HPDE6-E6E7 (cell line): ENCODE measurements at regions not wholly inside any gene's neighbourhood (a gene's known extent, or its start where the extent isn't known, plus 50 kb on each side); places are given as distances from the start of the nearest gene placed in this dataset.

Source experiments
- DNase-seq: peaks from one replicate; pipeline ENCODE4 v3.0.0; 2011; ENCODE audit warnings: missing footprints; ENCODE audit errors: extremely low spot score

DNA sequence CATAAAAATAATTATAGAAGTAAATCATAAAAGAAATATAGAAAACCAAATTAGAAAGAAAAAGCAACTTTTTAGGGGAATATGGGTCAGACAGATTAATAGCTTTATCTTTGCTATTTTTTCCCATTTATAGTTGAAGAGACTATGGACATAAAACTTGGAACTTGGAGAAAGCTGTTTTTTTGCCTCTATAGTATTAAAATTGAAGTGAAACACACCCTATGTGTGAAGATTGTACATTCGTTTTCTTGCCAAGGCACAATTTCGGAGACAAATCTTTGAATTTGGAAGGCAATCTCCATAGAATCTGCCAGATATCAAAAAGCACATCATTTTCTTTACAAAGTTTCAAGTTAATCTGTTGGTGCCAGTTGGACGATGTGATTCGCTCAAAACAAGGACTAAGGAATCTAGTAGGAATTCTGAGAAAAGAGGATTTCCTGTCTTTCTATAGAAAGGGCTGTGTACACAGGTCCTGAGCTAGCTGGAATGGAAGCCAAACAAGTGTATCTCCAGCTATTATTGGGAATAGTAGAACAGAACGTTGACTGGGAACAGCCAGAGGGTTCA, 156.3 kb downstream of the SLC7A11 start:
- no peak for DNase-seq

DNA sequence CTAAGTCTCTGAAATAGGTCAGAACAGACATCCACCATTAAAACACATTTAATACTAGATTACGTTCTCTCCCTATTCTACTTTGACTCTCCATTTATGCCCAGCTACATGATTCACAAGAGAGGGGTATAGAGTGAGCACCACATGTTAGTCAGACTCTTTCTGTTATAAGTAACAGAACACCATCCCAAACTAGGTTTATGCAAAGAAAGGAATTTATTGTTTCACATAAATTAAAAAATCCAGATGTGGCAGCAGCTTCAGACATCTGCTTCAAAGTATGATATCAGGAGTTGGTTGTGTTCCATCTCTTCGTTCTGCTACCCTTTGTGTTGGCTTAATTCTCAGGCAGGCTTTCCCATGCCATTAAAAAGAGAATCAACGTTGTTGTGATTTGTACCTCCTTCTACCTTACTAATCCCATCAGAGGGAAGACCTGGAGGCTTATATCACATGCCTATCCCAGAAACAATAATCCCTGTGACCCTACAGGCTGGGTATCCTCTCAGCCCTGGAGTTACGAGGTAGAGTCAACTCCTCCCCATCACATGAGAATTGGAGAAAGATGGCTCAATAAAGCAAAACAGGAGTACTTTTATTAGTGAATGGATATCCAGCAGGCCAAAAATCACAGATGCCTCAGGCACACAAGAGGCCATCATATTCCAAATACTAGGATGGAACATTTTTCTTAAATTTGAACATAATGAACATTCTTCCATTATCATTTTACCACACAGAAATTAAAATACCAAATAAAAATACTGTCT, 163.2 kb downstream of the SLC7A11 start:
- DNase-seq = no peak

GRCh38 chr4:138078253-138078652, 163.9 kb downstream of the SLC7A11 start:
- no peak for DNase-seq

DNA sequence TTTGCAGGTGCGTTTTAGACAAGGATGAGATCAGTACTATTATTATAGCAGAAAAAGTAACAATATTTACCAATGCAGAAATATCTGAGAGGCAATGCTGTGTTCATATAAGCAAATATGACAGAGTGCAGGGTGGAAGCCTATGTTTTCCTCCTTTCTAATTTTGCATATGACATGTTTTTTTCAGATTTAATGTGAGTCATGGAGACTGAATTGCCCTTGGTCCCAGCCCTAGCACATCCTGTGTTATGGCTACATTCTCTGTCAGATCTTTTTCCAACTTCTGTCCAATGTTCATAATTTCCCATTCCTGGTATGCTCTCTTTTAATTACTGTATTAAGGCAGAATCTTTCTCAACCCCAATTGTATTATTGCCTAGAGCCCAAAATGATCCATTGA, 165.6 kb downstream of the SLC7A11 start:
- DNase-seq = no peak

GRCh38 chr4:138070816-138071215, 171.3 kb downstream of the SLC7A11 start:
- no peak for DNase-seq

GRCh38 chr4:138063581-138063980, 178.6 kb downstream of the SLC7A11 start:
- DNase-seq = no peak

GRCh38 chr4:138062929-138063328, 179.2 kb downstream of the SLC7A11 start:
- DNase-seq = no peak

DNA sequence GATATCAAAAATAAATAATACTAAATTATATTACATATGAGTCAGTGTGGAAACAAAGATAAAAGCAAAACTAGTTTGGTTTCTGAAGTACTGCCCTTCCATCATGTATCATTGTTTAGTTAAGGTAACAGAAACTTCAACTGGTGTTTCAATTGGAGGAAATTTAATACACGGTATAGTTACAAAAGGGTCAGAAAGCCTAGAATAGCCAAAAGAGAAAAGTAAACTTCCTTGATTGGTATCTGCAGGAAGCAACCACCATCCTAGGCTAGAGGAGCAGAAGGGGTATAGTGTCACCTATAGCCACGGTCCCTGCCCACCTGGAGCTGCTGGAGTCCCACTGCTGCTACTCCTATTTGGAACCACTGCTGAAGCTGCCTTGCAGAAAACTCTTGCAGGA, 185.6 kb downstream of the SLC7A11 start:
- DNase-seq = no peak

DNA sequence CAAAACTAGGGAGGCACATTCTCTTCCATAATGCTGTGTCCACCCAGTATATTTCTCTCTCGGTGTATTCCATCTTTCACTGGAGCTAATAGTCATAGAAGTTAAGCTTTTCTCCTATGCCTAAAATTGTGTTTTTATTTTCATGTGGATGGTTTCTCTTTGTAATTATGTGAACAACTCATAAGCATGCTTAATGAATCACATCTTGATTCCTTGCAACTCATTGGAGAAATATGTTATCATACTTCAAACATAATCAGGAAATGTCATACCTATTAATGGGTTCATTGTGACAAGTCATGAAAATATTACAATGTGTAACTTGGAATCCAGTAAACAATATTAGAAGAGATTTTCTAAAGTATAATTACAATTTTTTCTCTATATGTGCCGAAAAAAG, 186.3 kb downstream of the SLC7A11 start:
- DNase-seq = no peak

GRCh38 chr4:138053641-138054301, 188.4 kb downstream of the SLC7A11 start:
- DNase-seq = peak; percentile 73

GRCh38 chr4:138052806-138053632, 189.1 kb downstream of the SLC7A11 start:
- DNase-seq = no peak

DNA sequence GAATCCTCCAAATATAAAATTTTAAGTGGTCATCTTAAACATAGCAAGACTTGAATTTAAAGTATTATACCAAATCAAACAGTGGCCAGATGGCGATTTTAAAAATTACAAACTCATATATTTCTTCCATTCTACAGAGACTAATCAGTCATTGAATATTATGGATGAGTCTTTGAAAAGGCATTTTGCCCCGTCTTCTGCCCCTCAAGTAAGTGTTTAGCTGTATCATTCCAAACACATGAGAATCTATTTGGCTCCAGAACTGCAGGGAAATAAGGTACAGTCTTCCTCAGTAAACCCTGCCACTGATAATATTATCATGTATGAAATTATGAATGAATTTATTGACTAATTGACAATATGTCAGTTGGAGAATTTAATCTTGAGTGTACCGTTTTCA, 191.0 kb downstream of the SLC7A11 start:
- DNase-seq = no peak

- DNase-seq = no peak
Observed at GRCh38 chr4:138050601-138051000, 191.5 kb downstream of the SLC7A11 start.

DNA sequence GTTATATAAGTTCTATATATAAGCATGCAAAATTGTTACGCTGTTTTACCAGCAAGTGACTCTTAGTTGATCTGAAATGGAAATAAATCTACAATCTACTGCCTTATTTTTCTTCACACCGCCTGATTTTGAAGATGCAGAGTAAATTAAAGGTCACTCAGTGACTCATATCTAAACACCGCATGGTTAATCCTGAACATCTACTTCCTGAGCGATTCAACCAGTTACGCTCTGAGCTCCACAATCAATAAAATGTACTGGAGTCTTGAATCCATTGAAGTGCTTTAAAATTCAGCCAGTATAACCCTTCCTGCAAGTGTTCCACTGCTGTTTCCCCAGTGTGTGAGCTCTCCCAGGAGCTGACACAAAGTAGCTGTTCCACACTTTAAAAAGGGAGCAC, 192.8 kb downstream of the SLC7A11 start:
- DNase-seq = no peak

DNA sequence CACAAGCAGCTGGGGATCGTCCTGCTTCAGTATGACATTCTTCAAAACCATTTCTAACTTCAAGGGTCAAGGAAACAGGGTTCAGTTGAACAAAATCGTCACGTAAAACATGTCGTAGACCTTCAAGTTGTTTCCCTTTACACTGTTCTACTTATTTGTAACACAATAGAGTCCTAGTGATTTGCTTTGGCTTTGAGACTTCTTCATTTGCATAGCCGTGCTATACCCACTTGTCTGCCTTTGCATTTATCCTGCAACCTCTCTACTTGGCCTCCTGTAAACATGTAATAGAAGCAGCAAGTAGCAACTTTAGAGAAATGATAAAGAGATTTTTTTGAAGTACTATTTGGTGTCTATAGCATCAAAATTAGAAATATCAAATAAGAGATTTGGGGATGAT, 194.9 kb downstream of the SLC7A11 start:
- DNase-seq = no peak

GRCh38 chr4:138045036-138045435, 197.1 kb downstream of the SLC7A11 start:
- no peak for DNase-seq

- no peak for DNase-seq
Observed at GRCh38 chr4:138039010-138039409, 203.1 kb downstream of the SLC7A11 start.

GRCh38 chr4:138037696-138038095, 204.5 kb downstream of the SLC7A11 start:
- DNase-seq = no peak

DNA sequence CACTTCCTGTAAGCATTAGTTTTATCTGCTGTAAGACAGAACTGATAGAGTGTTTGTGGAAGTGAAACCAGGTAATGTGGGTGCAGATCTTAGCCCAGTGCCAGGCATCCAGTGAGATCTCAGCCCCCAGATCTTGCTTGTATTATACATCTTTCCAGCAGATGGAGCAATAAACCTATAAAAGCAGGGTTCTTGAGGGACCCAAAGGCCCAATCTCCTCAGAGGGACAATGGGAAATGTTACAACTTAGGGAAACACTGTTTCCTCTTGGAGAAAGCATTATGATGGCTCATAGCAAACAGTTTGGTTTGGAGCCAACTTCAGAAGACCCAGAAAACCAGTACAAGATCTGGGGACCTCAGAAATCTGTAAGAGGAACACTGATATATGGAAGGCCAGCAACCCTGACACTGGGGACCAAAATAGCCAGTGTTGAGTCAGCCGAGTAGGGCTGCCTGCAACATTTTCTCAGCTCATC, 206.3 kb downstream of the SLC7A11 start:
- DNase-seq = peak; percentile 67

- peak; percentile 70 for DNase-seq
Observed at GRCh38 chr4:138034871-138035270, 207.3 kb downstream of the SLC7A11 start.

DNA sequence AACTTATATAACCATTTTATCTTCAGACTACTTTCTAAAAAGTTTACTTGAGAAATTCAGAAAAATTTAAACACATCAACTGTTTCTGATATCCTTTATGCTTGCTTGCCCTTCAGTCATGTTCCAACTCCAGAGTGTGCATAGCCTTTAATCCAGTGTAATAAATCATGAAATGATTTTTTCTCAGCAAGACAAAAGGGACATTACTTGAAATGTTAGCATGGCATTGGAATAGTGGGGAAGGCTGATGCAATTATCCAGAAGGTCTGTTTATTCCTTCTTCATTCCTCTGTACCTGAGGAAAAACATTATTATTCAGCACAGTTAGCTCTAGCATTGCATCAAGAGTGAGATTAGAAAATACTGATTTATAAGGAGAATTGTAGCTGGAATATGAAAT, 209.9 kb downstream of the SLC7A11 start:
- DNase-seq = no peak

- DNase-seq = no peak
Observed at GRCh38 chr4:138030375-138030774, 211.8 kb downstream of the SLC7A11 start.
